SK-N-SH treated with all-trans-retinoic acid at 6 μM for 48 hours (cell line): ENCODE measurements at regions not wholly inside any gene's neighbourhood (a gene's known extent, or its start where the extent isn't known, plus 50 kb on each side); places are given as distances from the start of the nearest gene placed in this dataset.

Experiments used
- ATAC-seq: fragments of 200-7000 bp; cut with Tn5 transposase; 3 replicates; pipeline ENCODE4 v1.9.1; 2020; ENCODE audit warnings: mild to moderate bottlenecking, moderate library complexity
- BACH2 ChIP-seq: fragments of 250-450 bp; sonication (Bioruptor Pico); IDR thresholded peaks from 2 replicates; pipeline ENCODE4 v1.9.0; 2021; ENCODE audit warnings: mild to moderate bottlenecking, borderline replicate concordance
- CREB5 ChIP-seq: fragments of 250-450 bp; sonication (Bioruptor Pico); IDR thresholded peaks from 2 replicates; pipeline ENCODE4 v1.5.1; 2020; ENCODE audit warnings: low read depth, mild to moderate bottlenecking, moderate library complexity
- CSDC2 ChIP-seq: fragments of 250-450 bp; sonication (Bioruptor Pico); IDR thresholded peaks from 2 replicates; pipeline ENCODE4 v1.5.0; 2020; ENCODE audit warnings: mild to moderate bottlenecking, moderate library complexity
- CSRNP3 ChIP-seq: fragments of 250-450 bp; sonication (Bioruptor Pico); IDR thresholded peaks from 2 replicates; pipeline ENCODE4 v1.5.1; 2021; ENCODE audit warnings: mild to moderate bottlenecking, moderate library complexity
- ESRRG ChIP-seq: fragments of 250-450 bp; sonication (Bioruptor Pico); IDR thresholded peaks from 2 replicates; pipeline ENCODE4 v1.6.1; 2021; ENCODE audit warnings: mild to moderate bottlenecking
- PATZ1 ChIP-seq: fragments of 250-450 bp; sonication (Bioruptor Pico); IDR thresholded peaks from 2 replicates; pipeline ENCODE4 v1.8.0; 2020; ENCODE audit warnings: mild to moderate bottlenecking, moderate library complexity, borderline replicate concordance
- POU6F1 ChIP-seq: fragments of 250-450 bp; sonication (Bioruptor Pico); IDR thresholded peaks from 2 replicates; pipeline ENCODE4 v1.8.0; 2021; ENCODE audit warnings: low read depth, mild to moderate bottlenecking, moderate library complexity, borderline replicate concordance
- PPARA ChIP-seq: fragments of 250-450 bp; sonication (Bioruptor Pico); IDR thresholded peaks from 2 replicates; pipeline ENCODE4 v1.5.0; 2020; ENCODE audit warnings: mild to moderate bottlenecking, borderline replicate concordance
- RARB ChIP-seq: fragments of 250-450 bp; sonication (Bioruptor Pico); IDR thresholded peaks from 2 replicates; pipeline ENCODE4 v1.8.0; 2021; ENCODE audit warnings: mild to moderate bottlenecking, moderate library complexity
- SNAI2 ChIP-seq: fragments of 250-450 bp; sonication (Bioruptor Pico); IDR thresholded peaks from 2 replicates; pipeline ENCODE4 v1.5.0; 2020; ENCODE audit warnings: mild to moderate bottlenecking, moderate library complexity
- TCF4 ChIP-seq: fragments of 250-450 bp; sonication (Bioruptor Pico); IDR thresholded peaks from 2 replicates; pipeline ENCODE4 v1.8.0; 2021; ENCODE audit warnings: mild to moderate bottlenecking, moderate library complexity, borderline replicate concordance
- TOX ChIP-seq: fragments of 250-450 bp; sonication (Bioruptor Pico); IDR thresholded peaks from 2 replicates; pipeline ENCODE4 v1.8.0; 2021; ENCODE audit warnings: mild to moderate bottlenecking, moderate library complexity, borderline replicate concordance
- TSHZ2 ChIP-seq: fragments of 250-450 bp; sonication (Bioruptor Pico); IDR thresholded peaks from 2 replicates; pipeline ENCODE4 v1.5.0; 2020; ENCODE audit warnings: mild to moderate bottlenecking, moderate library complexity
- ZC3H10 ChIP-seq: fragments of 250-450 bp; sonication (Bioruptor Pico); IDR thresholded peaks from 2 replicates; pipeline ENCODE4 v1.5.1; 2021; ENCODE audit warnings: mild to moderate bottlenecking, moderate library complexity
- ZFP3 ChIP-seq: fragments of 250-450 bp; sonication (Bioruptor Pico); IDR thresholded peaks from 2 replicates; pipeline ENCODE4 v1.5.0; 2020; ENCODE audit warnings: mild to moderate bottlenecking, moderate library complexity
- ZFP30 ChIP-seq: fragments of 450-650 bp; formaldehyde crosslinking; IDR thresholded peaks from 2 replicates; pipeline ENCODE4 v1.5.0; 2022; ENCODE audit warnings: mild to moderate bottlenecking, moderate library complexity
- ZNF565 ChIP-seq: fragments of 450-650 bp; formaldehyde crosslinking; conservative IDR thresholded peaks from 2 replicates; pipeline ENCODE4 v1.5.0; 2020; ENCODE audit warnings: low read depth, mild to moderate bottlenecking, moderate library complexity
- ZNF8 ChIP-seq: fragments of 450-650 bp; formaldehyde crosslinking; IDR thresholded peaks from 2 replicates; pipeline ENCODE4 v1.5.0; 2020; ENCODE audit warnings: mild to moderate bottlenecking, moderate library complexity

- ATAC-seq = no peak
- TF ChIP-seq POU6F1 (CRISPR knock-in tag) (no peak), TCF4 (no peak), ZC3H10 (CRISPR knock-in tag) (no peak), TOX (CRISPR knock-in tag) (no peak), BACH2 (CRISPR knock-in tag) (no peak), ZFP30 (CRISPR knock-in tag) (no peak), TSHZ2 (no peak), ZNF8 (no peak)
Observed at GRCh38 chr4:174406383-174406782, 115.9 kb downstream of the HPGD start.

GRCh38 chr4:174405923-174406322 is 116.4 kb downstream of the HPGD start:
- no peak for TF ChIP-seq ZNF8
- no peak for TF ChIP-seq ZC3H10 (CRISPR knock-in tag)
- no peak for TF ChIP-seq BACH2 (CRISPR knock-in tag)
- TF ChIP-seq SNAI2 (CRISPR knock-in tag) = no peak
- TF ChIP-seq CSDC2 (CRISPR knock-in tag) = no peak
- TF ChIP-seq ZNF565 = no peak
- no peak for ATAC-seq

- no peak for ATAC-seq
- TF ChIP-seq ZNF8 (no peak), TCF4 (no peak), CREB5 (CRISPR knock-in tag) (no peak), PATZ1 (no peak), ZFP3 (CRISPR knock-in tag) (no peak), CSDC2 (CRISPR knock-in tag) (no peak), SNAI2 (CRISPR knock-in tag) (no peak), TOX (CRISPR knock-in tag) (no peak), CSRNP3 (CRISPR knock-in tag) (no peak), TSHZ2 (no peak), ZFP30 (CRISPR knock-in tag) (no peak), ESRRG (no peak), PPARA (CRISPR knock-in tag) (no peak), ZC3H10 (CRISPR knock-in tag) (no peak), RARB (CRISPR knock-in tag) (no peak)
Observed at GRCh38 chr4:174404677-174405076, 117.6 kb downstream of the HPGD start.
